Neural cell (in vitro differentiated cells): ENCODE measurements at regions not wholly inside any gene's neighbourhood (a gene's known extent, or its start where the extent isn't known, plus 50 kb on each side); places are given as distances from the start of the nearest gene placed in this dataset.

Experiments
- TAF1 ChIP-seq: IDR thresholded peaks from 2 replicates; pipeline ENCODE4 v1.6.1; 2012; ENCODE audit warnings: low read depth
- TF ChIP-seq, protein P1 (sequence below): fragments of 450-650 bp; IDR thresholded peaks from 2 replicates; pipeline ENCODE4 v1.5.1; 2014; ENCODE audit warnings: antibody characterized with exemption, mild to moderate bottlenecking, moderate library complexity; ENCODE audit not compliant: poor library complexity, severe bottlenecking

DNA sequence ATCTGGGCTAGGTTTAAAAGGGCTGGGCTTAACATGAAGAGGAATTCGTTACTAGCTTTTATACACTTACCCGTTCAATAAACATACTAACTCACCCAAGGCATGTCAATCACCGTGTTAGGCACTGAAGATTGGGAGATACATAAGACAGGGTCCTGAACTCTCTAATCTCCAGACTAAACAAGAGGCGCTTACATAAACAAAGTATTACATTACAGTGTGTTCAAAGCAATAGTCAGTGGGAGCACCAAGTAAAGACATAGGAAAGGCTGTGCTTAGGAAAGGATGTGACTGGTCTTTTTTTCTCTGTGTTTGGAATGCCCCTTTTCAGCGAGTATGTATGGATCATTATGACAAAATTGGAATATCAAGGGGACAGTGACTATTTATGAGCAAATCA, 203.6 kb upstream of the ADRA1B start:
- TF ChIP-seq TAF1 = no peak
- TF ChIP-seq, protein P1, sequence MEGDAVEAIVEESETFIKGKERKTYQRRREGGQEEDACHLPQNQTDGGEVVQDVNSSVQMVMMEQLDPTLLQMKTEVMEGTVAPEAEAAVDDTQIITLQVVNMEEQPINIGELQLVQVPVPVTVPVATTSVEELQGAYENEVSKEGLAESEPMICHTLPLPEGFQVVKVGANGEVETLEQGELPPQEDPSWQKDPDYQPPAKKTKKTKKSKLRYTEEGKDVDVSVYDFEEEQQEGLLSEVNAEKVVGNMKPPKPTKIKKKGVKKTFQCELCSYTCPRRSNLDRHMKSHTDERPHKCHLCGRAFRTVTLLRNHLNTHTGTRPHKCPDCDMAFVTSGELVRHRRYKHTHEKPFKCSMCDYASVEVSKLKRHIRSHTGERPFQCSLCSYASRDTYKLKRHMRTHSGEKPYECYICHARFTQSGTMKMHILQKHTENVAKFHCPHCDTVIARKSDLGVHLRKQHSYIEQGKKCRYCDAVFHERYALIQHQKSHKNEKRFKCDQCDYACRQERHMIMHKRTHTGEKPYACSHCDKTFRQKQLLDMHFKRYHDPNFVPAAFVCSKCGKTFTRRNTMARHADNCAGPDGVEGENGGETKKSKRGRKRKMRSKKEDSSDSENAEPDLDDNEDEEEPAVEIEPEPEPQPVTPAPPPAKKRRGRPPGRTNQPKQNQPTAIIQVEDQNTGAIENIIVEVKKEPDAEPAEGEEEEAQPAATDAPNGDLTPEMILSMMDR = no peak
